GM18511 (cell line): ENCODE measurements at regions not wholly inside any gene's neighbourhood (a gene's known extent, or its start where the extent isn't known, plus 50 kb on each side); places are given as distances from the start of the nearest gene placed in this dataset.

Experiments
- ATAC-seq: cut with Tn5 transposase; IDR thresholded peaks from one replicate; pipeline ENCODE4 v1.9.1; 2021; ENCODE audit warnings: mild to moderate bottlenecking, moderate library complexity; ENCODE audit not compliant: unreplicated experiment

GRCh38 chr4:166460769-166461550 lies 587.9 kb downstream of the TLL1 start:
- ATAC-seq: no peak

GRCh38 chr4:166481055-166481454 lies 608.0 kb downstream of the TLL1 start:
- ATAC-seq: no peak

GRCh38 chr4:166481739-166482138 lies 608.7 kb downstream of the TLL1 start:
- no peak for ATAC-seq

- no peak for ATAC-seq
Observed at GRCh38 chr4:166482758-166483157, 609.7 kb downstream of the TLL1 start.

GRCh38 chr4:166491635-166492034 lies 618.6 kb downstream of the TLL1 start:
- ATAC-seq: no peak

GRCh38 chr4:166493924-166494345 lies 620.9 kb downstream of the TLL1 start:
- peak; percentile 70 for ATAC-seq

- ATAC-seq: no peak
Observed at GRCh38 chr4:166498546-166498945, 625.5 kb downstream of the TLL1 start.

GRCh38 chr4:166499820-166500219 lies 626.8 kb downstream of the TLL1 start:
- peak; percentile 38 for ATAC-seq

GRCh38 chr4:166501941-166502382 lies 628.9 kb downstream of the TLL1 start:
- ATAC-seq: peak; percentile 95

GRCh38 chr4:166502660-166503059 lies 629.6 kb downstream of the TLL1 start:
- ATAC-seq: no peak

GRCh38 chr4:166506051-166506450 lies 633.0 kb downstream of the TLL1 start:
- ATAC-seq: no peak

- ATAC-seq: no peak
Observed at GRCh38 chr4:166512267-166512666, 639.2 kb downstream of the TLL1 start.

GRCh38 chr4:166518315-166518714 lies 645.3 kb downstream of the TLL1 start:
- ATAC-seq: no peak

- ATAC-seq: no peak
Observed at GRCh38 chr4:166518776-166519175, 645.7 kb downstream of the TLL1 start.

- ATAC-seq: no peak
Observed at GRCh38 chr4:166519774-166520173, 646.7 kb downstream of the TLL1 start.

- ATAC-seq: no peak
Observed at GRCh38 chr4:166527500-166527899, 654.5 kb downstream of the TLL1 start.

GRCh38 chr4:166531703-166532102 lies 658.7 kb downstream of the TLL1 start:
- no peak for ATAC-seq

- ATAC-seq: no peak
Observed at GRCh38 chr4:166535865-166536264, 662.8 kb downstream of the TLL1 start.

- no peak for ATAC-seq
Observed at GRCh38 chr4:166538491-166539005, 665.5 kb downstream of the TLL1 start.

GRCh38 chr4:166546009-166546408 lies 673.0 kb downstream of the TLL1 start:
- no peak for ATAC-seq

GRCh38 chr4:166577639-166578038 lies 656.7 kb downstream of the SPOCK3 start:
- ATAC-seq: no peak

- no peak for ATAC-seq
Observed at GRCh38 chr4:166585491-166585890, 648.8 kb downstream of the SPOCK3 start.
